GM21360 (cell line): ENCODE measurements at regions not wholly inside any gene's neighbourhood (a gene's known extent, or its start where the extent isn't known, plus 50 kb on each side); places are given as distances from the start of the nearest gene placed in this dataset.
A peak's percentile ranks its signal among the peaks of the same experiment; 100 is the strongest.
"Not testable (repeated sequence)": the region's sequence is repeated elsewhere in the genome, so short reads cannot be mapped to it uniquely, and the experiment has no call there.

Source experiments
- ATAC-seq: cut with Tn5 transposase; IDR thresholded peaks from one replicate; pipeline ENCODE4 v1.9.1; 2021; ENCODE audit warnings: mild to moderate bottlenecking, moderate library complexity; ENCODE audit not compliant: unreplicated experiment

- ATAC-seq, result no peak
Observed at GRCh38 chr3:7982126-7982525, 519.5 kb upstream of the LMCD1 start.

- ATAC-seq, result no peak
Observed at GRCh38 chr3:7999384-7999783, 502.2 kb upstream of the LMCD1 start.

- ATAC-seq, result no peak
Observed at GRCh38 chr3:8001307-8001706, 500.3 kb upstream of the LMCD1 start.

GRCh38 chr3:8001712-8002111 is 499.9 kb upstream of the LMCD1 start:
- no peak for ATAC-seq

- ATAC-seq, result no peak
Observed at GRCh38 chr3:8011902-8012301, 489.7 kb upstream of the LMCD1 start.

- ATAC-seq, result no peak
Observed at GRCh38 chr3:8020047-8020841, 481.4 kb upstream of the LMCD1 start.

- no peak for ATAC-seq
Observed at GRCh38 chr3:8027954-8028353, 473.7 kb upstream of the LMCD1 start.

GRCh38 chr3:8050283-8050682 is 451.3 kb upstream of the LMCD1 start:
- ATAC-seq, result no peak

- no peak for ATAC-seq
Observed at GRCh38 chr3:8052659-8053058, 449.0 kb upstream of the LMCD1 start.

GRCh38 chr3:8068135-8068534 is 433.5 kb upstream of the LMCD1 start:
- not testable (repeated sequence) for ATAC-seq

- no peak for ATAC-seq
Observed at GRCh38 chr3:8069471-8069870, 432.2 kb upstream of the LMCD1 start.

GRCh38 chr3:8070011-8070410 is 431.6 kb upstream of the LMCD1 start:
- no peak for ATAC-seq

- ATAC-seq, result not testable (repeated sequence)
Observed at GRCh38 chr3:8074740-8075139, 426.9 kb upstream of the LMCD1 start.

GRCh38 chr3:8077126-8077525 is 424.5 kb upstream of the LMCD1 start:
- no peak for ATAC-seq

- no peak for ATAC-seq
Observed at GRCh38 chr3:8080464-8080863, 421.2 kb upstream of the LMCD1 start.

- no peak for ATAC-seq
Observed at GRCh38 chr3:8085498-8085897, 416.1 kb upstream of the LMCD1 start.

GRCh38 chr3:8087951-8088350 is 413.7 kb upstream of the LMCD1 start:
- ATAC-seq, result no peak

- no peak for ATAC-seq
Observed at GRCh38 chr3:8094415-8094814, 407.2 kb upstream of the LMCD1 start.

- no peak for ATAC-seq
Observed at GRCh38 chr3:8095724-8096123, 405.9 kb upstream of the LMCD1 start.

- ATAC-seq, result no peak
Observed at GRCh38 chr3:8097690-8098089, 403.9 kb upstream of the LMCD1 start.

GRCh38 chr3:8103954-8104353 is 397.7 kb upstream of the LMCD1 start:
- ATAC-seq, result peak; percentile 87

GRCh38 chr3:8106921-8107320 is 394.7 kb upstream of the LMCD1 start:
- no peak for ATAC-seq
